HK-2 (cell line): ENCODE measurements at regions not wholly inside any gene's neighbourhood (a gene's known extent, or its start where the extent isn't known, plus 50 kb on each side); places are given as distances from the start of the nearest gene placed in this dataset.
A peak's percentile ranks its signal among the peaks of the same experiment; 100 is the strongest.

ENCODE experiments used
- DNase-seq: peaks from one replicate; pipeline ENCODE4 v3.0.0-alpha.2; 2018; ENCODE audit not compliant: unreplicated experiment

GRCh38 chr3:43894176-43895049 lies 203.7 kb downstream of the ABHD5 start:
- peak; percentile 64 for DNase-seq

- DNase-seq, result no peak
Measured at GRCh38 chr3:43895573-43895972, 204.8 kb downstream of the ABHD5 start.

GRCh38 chr3:43902415-43902814 lies 211.7 kb downstream of the ABHD5 start:
- DNase-seq, result no peak

GRCh38 chr3:43905157-43905556 lies 214.4 kb downstream of the ABHD5 start:
- no peak for DNase-seq

GRCh38 chr3:43906849-43907507 lies 216.2 kb downstream of the ABHD5 start:
- DNase-seq, result no peak

GRCh38 chr3:43907508-43907858 lies 216.7 kb downstream of the ABHD5 start:
- no peak for DNase-seq

GRCh38 chr3:43908456-43908855 lies 217.7 kb downstream of the ABHD5 start:
- no peak for DNase-seq

- DNase-seq, result no peak
Measured at GRCh38 chr3:43909149-43909548, 218.4 kb downstream of the ABHD5 start.

GRCh38 chr3:43910750-43911149 lies 220.0 kb downstream of the ABHD5 start:
- no peak for DNase-seq

GRCh38 chr3:43913036-43913948 lies 222.6 kb downstream of the ABHD5 start:
- DNase-seq, result no peak

GRCh38 chr3:43914269-43914668 lies 223.5 kb downstream of the ABHD5 start:
- no peak for DNase-seq

GRCh38 chr3:43915546-43915945 lies 224.8 kb downstream of the ABHD5 start:
- no peak for DNase-seq

- no peak for DNase-seq
Measured at GRCh38 chr3:43917361-43917760, 226.6 kb downstream of the ABHD5 start.

- no peak for DNase-seq
Measured at GRCh38 chr3:43919029-43919428, 228.3 kb downstream of the ABHD5 start.

GRCh38 chr3:43921056-43921648 lies 230.4 kb downstream of the ABHD5 start:
- DNase-seq, result no peak

- DNase-seq, result no peak
Measured at GRCh38 chr3:43922374-43922773, 231.6 kb downstream of the ABHD5 start.

- DNase-seq, result no peak
Measured at GRCh38 chr3:43923104-43923882, 232.6 kb downstream of the ABHD5 start.

- no peak for DNase-seq
Measured at GRCh38 chr3:43926055-43926454, 235.3 kb downstream of the ABHD5 start.

GRCh38 chr3:43932921-43933320 lies 242.2 kb downstream of the ABHD5 start:
- DNase-seq, result no peak

GRCh38 chr3:43948013-43948412 lies 257.3 kb downstream of the ABHD5 start:
- DNase-seq, result no peak

GRCh38 chr3:43949594-43949993 lies 258.9 kb downstream of the ABHD5 start:
- no peak for DNase-seq
